ENCODE measurements at regions not wholly inside any gene's neighbourhood (a gene's known extent, or its start where the extent isn't known, plus 50 kb on each side); places are given as distances from the start of the nearest gene placed in this dataset.

GRCh38 chr2:192566863-192567262 is 372.1 kb upstream of the TMEFF2 start:
- TF ChIP-seq CTCF (IDR thresholded peaks at IDR 0.05) (no peak), ZFX (IDR thresholded peaks at IDR 0.05; ENCODE audit: borderline replicate concordance) (no peak)

GRCh38 chr2:192560326-192560725 is 365.6 kb upstream of the TMEFF2 start:
- TF ChIP-seq CTCF (IDR thresholded peaks at IDR 0.05) (no peak), ZFX (IDR thresholded peaks at IDR 0.05; ENCODE audit: borderline replicate concordance) (no peak)
- peak overlapping the region; percentile 70 for H3K27ac ChIP-seq

More at GRCh38 chr2:192566863-192567262, 372.1 kb upstream of the TMEFF2 start:
- no peak overlapping the region for H3K27ac ChIP-seq

GRCh38 chr2:192559587-192559986 is 364.9 kb upstream of the TMEFF2 start:
- peak overlapping the region; percentile 70 for H3K27ac ChIP-seq
- TF ChIP-seq ZFX (IDR thresholded peaks at IDR 0.05; ENCODE audit: borderline replicate concordance) (no peak), CTCF (IDR thresholded peaks at IDR 0.05) (no peak)

- TF ChIP-seq ZFX (IDR thresholded peaks at IDR 0.05; ENCODE audit: borderline replicate concordance) = no peak
- no peak for TF ChIP-seq CTCF (IDR thresholded peaks at IDR 0.05)
- peak overlapping the region; percentile 70 for H3K27ac ChIP-seq
Measured at GRCh38 chr2:192558637-192559036, 363.9 kb upstream of the TMEFF2 start.

- TF ChIP-seq ZFX (IDR thresholded peaks at IDR 0.05; ENCODE audit: borderline replicate concordance) (no peak), CTCF (IDR thresholded peaks at IDR 0.05) (no peak)
- no peak overlapping the region for H3K27ac ChIP-seq
Measured at GRCh38 chr2:192555740-192556139, 361.0 kb upstream of the TMEFF2 start.

- no peak overlapping the region for H3K27ac ChIP-seq
- TF ChIP-seq CTCF (IDR thresholded peaks at IDR 0.05) = no peak
- no peak for TF ChIP-seq ZFX (IDR thresholded peaks at IDR 0.05; ENCODE audit: borderline replicate concordance)
Measured at GRCh38 chr2:192551760-192552159, 357.0 kb upstream of the TMEFF2 start.

- no peak overlapping the region for H3K27ac ChIP-seq
- TF ChIP-seq CTCF (IDR thresholded peaks at IDR 0.05) (no peak), ZFX (IDR thresholded peaks at IDR 0.05; ENCODE audit: borderline replicate concordance) (no peak)
Measured at GRCh38 chr2:192546565-192546964, 351.8 kb upstream of the TMEFF2 start.

Measured in 22Rv1 (cell line).